Lung (tissue), 11 donors: ENCODE measurements at regions not wholly inside any gene's neighbourhood (a gene's known extent, or its start where the extent isn't known, plus 50 kb on each side); places are given as distances from the start of the nearest gene placed in this dataset.

Experiments used
- ATAC-seq: fragments of 200-7000 bp; cut with Tn5 transposase; one replicate; pipeline ENCODE4 v1.9.1; 2020; ENCODE audit warnings: moderate number of reproducible peaks; ENCODE audit not compliant: insufficient read depth, low FRiP score
- DNase-seq, 3 donors: peaks; one replicate each; pipeline ENCODE4 v3.0.0-alpha.2; 2013 to 2017
- H3K27ac ChIP-seq, 2 donors: one replicate each; pipeline ENCODE4 v1.5.1; 2013; ENCODE audit warnings: mild to moderate bottlenecking in 2 of 2, moderate library complexity in 2 of 2, control low read depth in 1 of 2, inconsistent platforms in 1 of 2, low read depth in 1 of 2, low read length in 1 of 2
- H3K27me3 ChIP-seq, 3 donors: one replicate each; pipeline ENCODE4 v1.5.1; 2013; ENCODE audit warnings: low read length in 2 of 3; ENCODE audit not compliant: control insufficient read depth in 3 of 3, insufficient read depth in 3 of 3
- H3K36me3 ChIP-seq, 4 donors: one replicate each; pipeline ENCODE4 v1.5.1; 2013; ENCODE audit warnings: low read length in 4 of 4, mild to moderate bottlenecking in 1 of 4, moderate library complexity in 1 of 4; ENCODE audit not compliant: control insufficient read depth in 4 of 4, insufficient read depth in 4 of 4
- H3K4me1 ChIP-seq, 5 donors: one replicate each; pipeline ENCODE4 v1.5.1; 2013; ENCODE audit warnings: low read length in 5 of 5, mild to moderate bottlenecking in 2 of 5, moderate library complexity in 1 of 5; ENCODE audit not compliant: control insufficient read depth in 5 of 5, insufficient read depth in 5 of 5
- H3K4me3 ChIP-seq: one replicate; pipeline ENCODE4 v1.5.1; 2013; ENCODE audit warnings: mild to moderate bottlenecking, control low read depth, moderate library complexity
- H3K9ac ChIP-seq, 2 donors: one replicate each; pipeline ENCODE4 v1.5.1; 2013; ENCODE audit warnings: low read length in 2 of 2, control low read depth in 1 of 2; ENCODE audit not compliant: insufficient read depth in 1 of 2
- H3K9me3 ChIP-seq, 4 donors: one replicate each; pipeline ENCODE4 v1.5.1; 2013; ENCODE audit warnings: low read length in 3 of 4, mild to moderate bottlenecking in 1 of 4, moderate library complexity in 1 of 4; ENCODE audit not compliant: control insufficient read depth in 4 of 4, insufficient read depth in 3 of 4
- WGBS, 2 donors: extraction: QIAGEN DNeasy Blood & Tissue Kit; methylation state at CpG; one replicate each; pipeline ENCODE4 v1.1.7; 2013; 5-methylcytosine and 5-hydroxymethylcytosine counted together
- TF ChIP-seq, protein P1 (sequence below): IDR thresholded peaks from 2 replicates; pipeline ENCODE4 v1.5.1; 2012; ENCODE audit warnings: mild to moderate bottlenecking; ENCODE audit errors: control extremely low read depth, extremely low read depth
- donor health status: control.
- donor health status: control.
- donor health status: Bipolar disorder and iron deficiency.
- donor health status: healthy.
- donor health status: DM: yes; HTN: yes; CAD: no.

DNA sequence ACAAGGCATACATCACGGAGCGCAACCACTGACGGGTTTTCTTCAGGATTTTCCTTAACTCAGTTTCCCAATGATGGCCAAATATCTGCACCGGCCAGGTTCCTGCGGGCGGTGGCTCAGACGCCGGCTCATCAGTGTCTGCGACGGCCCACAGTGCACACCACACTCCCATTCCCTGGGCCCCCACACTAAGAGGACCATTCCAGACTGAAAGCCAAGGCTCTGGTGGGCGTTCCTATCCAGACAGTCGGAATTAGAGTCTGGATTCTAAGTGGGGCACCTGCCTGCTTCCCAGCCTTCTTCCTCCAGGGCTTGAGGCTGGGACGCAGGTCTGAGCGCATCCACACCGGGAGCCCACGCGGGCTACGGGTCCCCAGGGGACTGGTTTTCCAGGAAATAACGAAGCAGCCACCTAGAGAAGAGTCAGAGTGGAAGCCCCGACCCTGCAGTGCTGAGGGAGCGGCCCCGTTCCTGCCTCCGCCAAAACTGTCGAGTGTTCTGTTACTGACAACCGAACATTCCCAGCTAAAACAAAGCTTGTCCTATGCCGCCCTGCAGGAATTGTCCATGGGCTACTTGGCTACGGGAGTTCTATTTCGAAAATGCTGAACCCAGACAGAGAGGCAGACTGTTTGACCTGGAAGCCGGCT lies 75.3 kb downstream of the TMEM18 start:
- ATAC-seq = no peak
- H3K4me3 ChIP-seq = no peak overlapping the region
- DNase-seq = no peak
- no peak overlapping the region for H3K27ac ChIP-seq
- peaks cover 0 to 2% (median 0%) of the 10 kb centered on the region in 4 donors for H3K9me3 ChIP-seq
- WGBS, 2 donors = 89 to 91% methylated on average over 29 of the region's 29 CpGs
- H3K4me1 ChIP-seq = peaks cover 0 to 7% (median 0%) of the 10 kb centered on the region in 5 donors
- no peak overlapping the region for H3K9ac ChIP-seq
- no peaks in the 10 kb centered on the region for H3K36me3 ChIP-seq
- H3K27me3 ChIP-seq = no peaks in the 10 kb centered on the region
- TF ChIP-seq, protein P1, sequence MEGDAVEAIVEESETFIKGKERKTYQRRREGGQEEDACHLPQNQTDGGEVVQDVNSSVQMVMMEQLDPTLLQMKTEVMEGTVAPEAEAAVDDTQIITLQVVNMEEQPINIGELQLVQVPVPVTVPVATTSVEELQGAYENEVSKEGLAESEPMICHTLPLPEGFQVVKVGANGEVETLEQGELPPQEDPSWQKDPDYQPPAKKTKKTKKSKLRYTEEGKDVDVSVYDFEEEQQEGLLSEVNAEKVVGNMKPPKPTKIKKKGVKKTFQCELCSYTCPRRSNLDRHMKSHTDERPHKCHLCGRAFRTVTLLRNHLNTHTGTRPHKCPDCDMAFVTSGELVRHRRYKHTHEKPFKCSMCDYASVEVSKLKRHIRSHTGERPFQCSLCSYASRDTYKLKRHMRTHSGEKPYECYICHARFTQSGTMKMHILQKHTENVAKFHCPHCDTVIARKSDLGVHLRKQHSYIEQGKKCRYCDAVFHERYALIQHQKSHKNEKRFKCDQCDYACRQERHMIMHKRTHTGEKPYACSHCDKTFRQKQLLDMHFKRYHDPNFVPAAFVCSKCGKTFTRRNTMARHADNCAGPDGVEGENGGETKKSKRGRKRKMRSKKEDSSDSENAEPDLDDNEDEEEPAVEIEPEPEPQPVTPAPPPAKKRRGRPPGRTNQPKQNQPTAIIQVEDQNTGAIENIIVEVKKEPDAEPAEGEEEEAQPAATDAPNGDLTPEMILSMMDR = no peak

DNA sequence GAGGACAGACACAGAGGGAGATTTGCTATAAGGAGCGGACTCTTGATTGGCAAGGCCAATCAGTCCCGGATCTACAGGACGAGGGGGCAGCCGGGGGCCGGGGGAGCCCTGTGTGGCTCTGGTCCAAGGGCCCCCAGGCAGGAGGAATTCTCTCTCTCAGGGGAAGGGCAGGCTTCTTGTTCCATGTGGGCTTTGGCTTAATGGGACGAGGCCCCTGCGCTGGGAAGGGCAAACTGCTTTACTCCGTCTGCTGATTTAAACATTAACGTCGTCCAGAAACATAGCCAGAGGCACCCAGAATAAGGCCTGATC lies 75.9 kb downstream of the TMEM18 start:
- ATAC-seq (no peak), DNase-seq (no peak)
- no peaks in the 10 kb centered on the region for H3K27me3 ChIP-seq

DNA sequence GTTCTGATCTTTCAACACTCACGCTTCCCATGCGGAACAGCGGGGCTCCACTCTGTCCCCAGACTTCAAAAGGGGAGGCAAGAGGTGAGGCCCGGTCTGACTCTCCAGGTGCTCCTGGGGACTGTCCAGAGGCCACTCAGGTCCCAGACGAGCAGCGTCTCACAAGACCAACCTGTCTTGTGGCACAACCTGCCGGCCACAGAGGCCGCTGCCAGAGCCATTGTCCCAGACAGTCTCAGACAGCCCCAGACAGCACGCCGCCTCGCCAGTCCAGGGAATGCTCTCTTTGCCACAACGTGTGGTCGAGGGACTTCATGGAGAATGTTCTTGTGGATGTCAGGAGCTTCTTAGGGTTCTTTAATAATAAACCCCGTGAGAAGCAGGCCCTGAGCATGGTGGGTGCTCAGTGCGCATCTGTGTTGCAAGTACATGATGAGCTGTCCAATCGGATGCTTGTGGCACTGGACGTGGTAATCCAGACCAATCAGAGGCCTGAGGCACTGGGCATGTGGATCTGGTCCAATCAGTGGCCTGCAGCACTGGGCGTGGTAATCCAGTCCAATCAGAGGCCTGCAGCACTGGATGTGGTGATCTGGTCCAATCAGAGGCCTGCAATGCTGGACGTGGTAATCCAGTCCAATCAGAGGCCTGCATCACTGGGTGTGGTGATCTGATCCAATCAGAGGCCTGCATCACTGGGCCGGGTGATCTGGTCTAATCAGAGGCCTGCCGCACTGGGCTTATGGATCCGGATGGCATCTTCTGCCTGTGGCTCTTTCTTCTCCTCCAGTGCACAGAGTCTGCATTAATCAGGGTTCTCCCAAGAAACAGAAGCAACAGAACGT lies 76.4 kb downstream of the TMEM18 start:
- Histone ChIP-seq H3K27ac (no peak overlapping the region), H3K27me3 (no peaks in the 10 kb centered on the region), H3K36me3 (no peaks in the 10 kb centered on the region), H3K9me3 (peaks cover 0 to 2% (median 0%) of the 10 kb centered on the region in 4 donors), H3K4me3 (no peak overlapping the region), H3K9ac (no peak overlapping the region), H3K4me1 (peaks cover 0 to 16% (median 0%) of the 10 kb centered on the region in 5 donors)
- TF ChIP-seq, protein P1 = no peak
- DNase-seq (no peak), ATAC-seq (no peak)
- WGBS, 2 donors = 81 to 85% methylated on average over 23 of the region's 23 CpGs

More for the DNA sequence above, 75.9 kb downstream of the TMEM18 start:
- Histone ChIP-seq H3K27ac (no peak overlapping the region), H3K9me3 (peaks cover 0 to 2% (median 0%) of the 10 kb centered on the region in 4 donors), H3K36me3 (no peaks in the 10 kb centered on the region), H3K4me3 (no peak overlapping the region), H3K9ac (no peak overlapping the region), H3K4me1 (peaks cover 0 to 11% (median 0%) of the 10 kb centered on the region in 5 donors)
- TF ChIP-seq, protein P1 = no peak
- 88 to 91% methylated on average over 10 of the region's 10 CpGs for WGBS, 2 donors
